GM12878 (cell line): ENCODE measurements at regions not wholly inside any gene's neighbourhood (a gene's known extent, or its start where the extent isn't known, plus 50 kb on each side); places are given as distances from the start of the nearest gene placed in this dataset.

Experiments
- ATAC-seq: fragments of 200-7000 bp; cut with Tn5 transposase; 3 replicates; pipeline ENCODE4 v1.9.1; 2020; ENCODE audit warnings: mild to moderate bottlenecking, moderate library complexity
- BruUV-seq: library from RNA; stranded (reverse); fragments of 400-500 nt; replicated peaks from 2 replicates; lab custom pipeline; 2021; lab: Mats Ljungman, UMichigan
- CTCF ChIA-PET: fragments of 300-600 bp; sonication (Branson Sonifier 250); formaldehyde crosslinking; extraction: SDS; loops from one replicate; lab custom pipeline; 2021; ENCODE audit warnings: inconsistent platforms; lab: Yijun Ruan, JAX
- POLR2A ChIA-PET: fragments of 350-600 bp; formaldehyde crosslinking; extraction: SDS; loops from one replicate; lab custom pipeline; 2021; ENCODE audit warnings: inconsistent platforms; lab: Charles Lee
- RAD21 ChIA-PET: fragments of 300-600 bp; sonication (Branson Sonifier 250); formaldehyde crosslinking; loops from one replicate; lab custom pipeline; 2023; ENCODE audit warnings: antibody characterized with exemption; ENCODE audit not compliant: unreplicated experiment; lab: Charles Lee
- SMC1A ChIA-PET: fragments of 300-600 bp; sonication (Branson Sonifier 250); formaldehyde crosslinking; loops from one replicate; lab custom pipeline; 2023; ENCODE audit not compliant: unreplicated experiment, uncharacterized antibody; lab: Charles Lee
- DNase-seq: peaks from one replicate; pipeline ENCODE4 v3.0.0-alpha.2; 2011; ENCODE audit warnings: low read depth, low spot score
- FAIRE-seq: peaks from 3 replicates; lab custom pipeline; 2011; peaks lifted over from hg19 to GRCh38; lab: Jason Lieb, UNC
- H2AFZ ChIP-seq: 2 replicates; pipeline ENCODE4 v1.6.0; 2011; ENCODE audit warnings: low read depth, low read length, control low read depth; ENCODE audit not compliant: control insufficient read depth
- H3K27ac ChIP-seq: 2 replicates; pipeline ENCODE4 v1.5.1; 2011; ENCODE audit warnings: control low read depth; ENCODE audit not compliant: control insufficient read depth, insufficient read depth
- H3K27me3 ChIP-seq, 2 experiments: replicated peaks in 1 of 2; 2 replicates each; pipeline versions ENCODE4 v1.6.0 to v1.6.1; 2011; ENCODE audit warnings: low read length in 1 of 2; ENCODE audit not compliant: control insufficient read depth in 2 of 2, insufficient read depth in 2 of 2
- H3K36me3 ChIP-seq, 2 experiments: 2 replicates each; pipeline ENCODE4 v1.5.1; 2011; ENCODE audit warnings: low read length in 1 of 2; ENCODE audit not compliant: control insufficient read depth in 2 of 2, insufficient read depth in 2 of 2
- H3K4me1 ChIP-seq: 2 replicates; pipeline ENCODE4 v1.6.1; 2011; ENCODE audit warnings: mild to moderate bottlenecking, low read length, moderate library complexity, mixed read lengths; ENCODE audit not compliant: control insufficient read depth, insufficient read depth
- H3K4me2 ChIP-seq: 2 replicates; pipeline ENCODE4 v1.6.0; 2011; ENCODE audit warnings: control low read depth; ENCODE audit not compliant: control insufficient read depth, insufficient read depth
- H3K4me3 ChIP-seq: fragments of 200-600 bp; sonication (generic); 2 replicates; pipeline ENCODE4 v1.5.1; 2016
- H3K79me2 ChIP-seq: 2 replicates; pipeline ENCODE4 v1.6.0; 2011; ENCODE audit warnings: low read length; ENCODE audit not compliant: control insufficient read depth, insufficient read depth
- H3K9ac ChIP-seq: 2 replicates; pipeline ENCODE4 v1.8.0; 2011; ENCODE audit warnings: low read length, control low read depth, mixed read lengths; ENCODE audit not compliant: control insufficient read depth, insufficient read depth
- H3K9me3 ChIP-seq: replicated peaks from 3 replicates; pipeline ENCODE4 v1.5.1; 2011; ENCODE audit warnings: mild to moderate bottlenecking, low read length; ENCODE audit not compliant: control insufficient read depth, insufficient read depth
- H4K20me1 ChIP-seq: 2 replicates; pipeline ENCODE4 v1.6.0; 2011; ENCODE audit not compliant: control insufficient read depth, insufficient read depth
- HDGF ChIP-seq: fragments of 450-650 bp; IDR thresholded peaks from 2 replicates; pipeline ENCODE4 v1.6.1; 2016; ENCODE audit warnings: antibody characterized with exemption
- SREBF2 ChIP-seq: IDR thresholded peaks from 2 replicates; pipeline ENCODE4 v1.6.1; 2012; ENCODE audit warnings: mild to moderate bottlenecking, low read length
- ZNF384 ChIP-seq: IDR thresholded peaks from 2 replicates; pipeline ENCODE4 v1.6.1; 2012; ENCODE audit warnings: low read depth, mild to moderate bottlenecking, low read length, improper control_type of control experiment, borderline replicate concordance
- WGBS: methylation state at CpG from one replicate; pipeline ENCODE4 v1.1.6; 2016; ENCODE audit warnings: low lambda C conversion rate; ENCODE audit not compliant: insufficient replicate concordance, insufficient coverage; ENCODE audit errors: missing lambda C conversion rate; 5-methylcytosine and 5-hydroxymethylcytosine counted together
- in situ Hi-C: fragments of 300-500 bp; cut with MboI; formaldehyde crosslinking; loops from 9 replicates; pipeline ENCODE4 v1.14.3; 2018; ENCODE audit warnings: mixed read lengths
- intact Hi-C: fragments of 100-400 bp; cut with micrococcal nuclease; formaldehyde crosslinking; loops from one replicate; pipeline ENCODE4 v1.14.2; 2022; ENCODE audit not compliant: unreplicated experiment
- TF ChIP-seq, protein P1 (sequence below): fragments of 450-650 bp; conservative IDR thresholded peaks from 2 replicates; pipeline ENCODE4 v1.6.1; 2017; ENCODE audit warnings: mild to moderate bottlenecking, moderate library complexity
- TF ChIP-seq, protein P2 (sequence below): IDR thresholded peaks from 2 replicates; pipeline ENCODE4 v1.6.1; 2012; ENCODE audit warnings: low read depth, low read length, improper control_type of control experiment
- TF ChIP-seq, protein P3 (sequence below): IDR thresholded peaks from 2 replicates; pipeline ENCODE4 v1.6.1; 2012; ENCODE audit warnings: mild to moderate bottlenecking, low read depth, low read length
- TF ChIP-seq, protein P4 (sequence below): fragments of 450-650 bp; IDR thresholded peaks from 2 replicates; pipeline ENCODE4 v1.6.1; 2016; ENCODE audit warnings: mild to moderate bottlenecking

DNA sequence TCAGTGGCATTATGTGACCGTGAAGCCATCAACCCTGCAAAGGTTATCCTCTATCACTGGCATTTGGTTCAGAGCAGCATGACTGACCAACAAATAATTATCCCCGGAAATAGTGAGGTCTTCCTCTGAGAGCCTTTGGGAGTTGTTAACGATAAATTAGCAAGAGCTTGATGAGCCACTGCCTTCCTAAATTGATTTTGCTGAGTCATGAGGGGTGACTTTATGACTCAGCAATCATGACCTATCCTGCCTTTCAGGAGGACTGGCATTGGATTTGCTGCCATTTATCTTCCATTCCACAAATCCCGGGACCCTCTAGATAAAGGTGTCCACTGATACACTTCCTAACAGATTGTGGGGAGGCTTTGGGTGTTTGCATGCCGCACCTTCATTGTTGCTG, 80.8 kb upstream of the MTNR1B start:
- intact Hi-C loops (loop anchor here (5.0 kb wide), 1 partner anchor 546 kb away; no protein-coding TSS in a partner anchor), in situ Hi-C loops (no loop called here)
- no peak overlapping the region for H2AFZ ChIP-seq
- H3K4me2 ChIP-seq: no peak overlapping the region
- ChIA-PET SMC1A (no interaction called here), CTCF (no interaction called here), RAD21 (no interaction called here)
- no peaks in the 10 kb centered on the region for H3K4me1 ChIP-seq
- no peak overlapping the region for H3K4me3 ChIP-seq
- no TSS peak for BruUV-seq
- WGBS: 31% methylated on average over 5 of the region's 5 CpGs
- H3K9me3 ChIP-seq: no peaks in the 10 kb centered on the region
- FAIRE-seq (no peak), ATAC-seq (no peak), DNase-seq (no peak)
- H4K20me1 ChIP-seq: no peaks in the 10 kb centered on the region
- no peak overlapping the region for H3K9ac ChIP-seq
- H3K27ac ChIP-seq: no peak overlapping the region
- no peaks in the 10 kb centered on the region for H3K79me2 ChIP-seq
- H3K27me3 ChIP-seq: peaks cover 0 to 2% of the 10 kb centered on the region in 2 experiments; a peak in 2 of 4 replicates
- no peaks in the 10 kb centered on the region for H3K36me3 ChIP-seq
- no peak for TF ChIP-seq HDGF
- TF ChIP-seq, protein P1, sequence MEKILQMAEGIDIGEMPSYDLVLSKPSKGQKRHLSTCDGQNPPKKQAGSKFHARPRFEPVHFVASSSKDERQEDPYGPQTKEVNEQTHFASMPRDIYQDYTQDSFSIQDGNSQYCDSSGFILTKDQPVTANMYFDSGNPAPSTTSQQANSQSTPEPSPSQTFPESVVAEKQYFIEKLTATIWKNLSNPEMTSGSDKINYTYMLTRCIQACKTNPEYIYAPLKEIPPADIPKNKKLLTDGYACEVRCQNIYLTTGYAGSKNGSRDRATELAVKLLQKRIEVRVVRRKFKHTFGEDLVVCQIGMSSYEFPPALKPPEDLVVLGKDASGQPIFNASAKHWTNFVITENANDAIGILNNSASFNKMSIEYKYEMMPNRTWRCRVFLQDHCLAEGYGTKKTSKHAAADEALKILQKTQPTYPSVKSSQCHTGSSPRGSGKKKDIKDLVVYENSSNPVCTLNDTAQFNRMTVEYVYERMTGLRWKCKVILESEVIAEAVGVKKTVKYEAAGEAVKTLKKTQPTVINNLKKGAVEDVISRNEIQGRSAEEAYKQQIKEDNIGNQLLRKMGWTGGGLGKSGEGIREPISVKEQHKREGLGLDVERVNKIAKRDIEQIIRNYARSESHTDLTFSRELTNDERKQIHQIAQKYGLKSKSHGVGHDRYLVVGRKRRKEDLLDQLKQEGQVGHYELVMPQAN: no peak
- TF ChIP-seq, protein P2, sequence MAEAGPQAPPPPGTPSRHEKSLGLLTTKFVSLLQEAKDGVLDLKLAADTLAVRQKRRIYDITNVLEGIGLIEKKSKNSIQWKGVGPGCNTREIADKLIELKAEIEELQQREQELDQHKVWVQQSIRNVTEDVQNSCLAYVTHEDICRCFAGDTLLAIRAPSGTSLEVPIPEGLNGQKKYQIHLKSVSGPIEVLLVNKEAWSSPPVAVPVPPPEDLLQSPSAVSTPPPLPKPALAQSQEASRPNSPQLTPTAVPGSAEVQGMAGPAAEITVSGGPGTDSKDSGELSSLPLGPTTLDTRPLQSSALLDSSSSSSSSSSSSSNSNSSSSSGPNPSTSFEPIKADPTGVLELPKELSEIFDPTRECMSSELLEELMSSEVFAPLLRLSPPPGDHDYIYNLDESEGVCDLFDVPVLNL: no peak
- no peak for TF ChIP-seq ZNF384
- TF ChIP-seq, all 136 proteins: peak for 0
- POLR2A ChIA-PET: no interaction called here

DNA sequence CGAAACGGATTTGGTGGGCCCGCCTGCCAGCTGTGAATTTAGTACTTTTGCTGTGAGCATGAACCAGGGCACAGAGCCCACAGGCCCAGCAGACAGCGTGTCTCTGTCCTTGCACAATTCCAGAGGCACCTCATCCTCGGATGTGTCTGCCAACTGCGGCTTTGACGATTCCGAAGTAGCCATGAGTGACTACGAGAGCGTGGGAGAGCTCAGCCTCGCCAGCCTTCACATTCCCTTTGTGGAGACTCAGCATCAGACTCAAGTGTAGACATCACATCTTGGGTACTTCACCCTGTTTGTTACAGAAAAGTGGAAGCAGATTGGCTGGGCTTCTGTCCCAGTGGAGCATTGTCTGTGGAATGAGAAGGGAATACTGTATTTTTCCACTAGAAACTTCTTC, 78.6 kb upstream of the MTNR1B start:
- FAIRE-seq: no peak
- Histone ChIP-seq H3K9ac (no peak overlapping the region), H4K20me1 (no peaks in the 10 kb centered on the region), H3K4me3 (no peak overlapping the region), H3K27ac (no peak overlapping the region), H3K9me3 (no peaks in the 10 kb centered on the region), H3K79me2 (no peaks in the 10 kb centered on the region), H3K27me3 (no peaks in the 10 kb centered on the region), H2AFZ (no peak overlapping the region), H3K36me3 (no peaks in the 10 kb centered on the region), H3K4me2 (no peak overlapping the region), H3K4me1 (no peaks in the 10 kb centered on the region)
- ChIA-PET RAD21 (no interaction called here), CTCF (no interaction called here), SMC1A (no interaction called here), POLR2A (no interaction called here)
- no peak for ATAC-seq
- intact Hi-C loops (no loop called here), in situ Hi-C loops (no loop called here)
- DNase-seq: no peak
- 48% methylated on average over 11 of the region's 11 CpGs for WGBS
- BruUV-seq: no TSS peak
- TF ChIP-seq, protein P3, sequence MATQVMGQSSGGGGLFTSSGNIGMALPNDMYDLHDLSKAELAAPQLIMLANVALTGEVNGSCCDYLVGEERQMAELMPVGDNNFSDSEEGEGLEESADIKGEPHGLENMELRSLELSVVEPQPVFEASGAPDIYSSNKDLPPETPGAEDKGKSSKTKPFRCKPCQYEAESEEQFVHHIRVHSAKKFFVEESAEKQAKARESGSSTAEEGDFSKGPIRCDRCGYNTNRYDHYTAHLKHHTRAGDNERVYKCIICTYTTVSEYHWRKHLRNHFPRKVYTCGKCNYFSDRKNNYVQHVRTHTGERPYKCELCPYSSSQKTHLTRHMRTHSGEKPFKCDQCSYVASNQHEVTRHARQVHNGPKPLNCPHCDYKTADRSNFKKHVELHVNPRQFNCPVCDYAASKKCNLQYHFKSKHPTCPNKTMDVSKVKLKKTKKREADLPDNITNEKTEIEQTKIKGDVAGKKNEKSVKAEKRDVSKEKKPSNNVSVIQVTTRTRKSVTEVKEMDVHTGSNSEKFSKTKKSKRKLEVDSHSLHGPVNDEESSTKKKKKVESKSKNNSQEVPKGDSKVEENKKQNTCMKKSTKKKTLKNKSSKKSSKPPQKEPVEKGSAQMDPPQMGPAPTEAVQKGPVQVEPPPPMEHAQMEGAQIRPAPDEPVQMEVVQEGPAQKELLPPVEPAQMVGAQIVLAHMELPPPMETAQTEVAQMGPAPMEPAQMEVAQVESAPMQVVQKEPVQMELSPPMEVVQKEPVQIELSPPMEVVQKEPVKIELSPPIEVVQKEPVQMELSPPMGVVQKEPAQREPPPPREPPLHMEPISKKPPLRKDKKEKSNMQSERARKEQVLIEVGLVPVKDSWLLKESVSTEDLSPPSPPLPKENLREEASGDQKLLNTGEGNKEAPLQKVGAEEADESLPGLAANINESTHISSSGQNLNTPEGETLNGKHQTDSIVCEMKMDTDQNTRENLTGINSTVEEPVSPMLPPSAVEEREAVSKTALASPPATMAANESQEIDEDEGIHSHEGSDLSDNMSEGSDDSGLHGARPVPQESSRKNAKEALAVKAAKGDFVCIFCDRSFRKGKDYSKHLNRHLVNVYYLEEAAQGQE: no peak
- TF ChIP-seq SREBF2 (no peak), ZNF384 (no peak)
- TF ChIP-seq, protein P4, sequence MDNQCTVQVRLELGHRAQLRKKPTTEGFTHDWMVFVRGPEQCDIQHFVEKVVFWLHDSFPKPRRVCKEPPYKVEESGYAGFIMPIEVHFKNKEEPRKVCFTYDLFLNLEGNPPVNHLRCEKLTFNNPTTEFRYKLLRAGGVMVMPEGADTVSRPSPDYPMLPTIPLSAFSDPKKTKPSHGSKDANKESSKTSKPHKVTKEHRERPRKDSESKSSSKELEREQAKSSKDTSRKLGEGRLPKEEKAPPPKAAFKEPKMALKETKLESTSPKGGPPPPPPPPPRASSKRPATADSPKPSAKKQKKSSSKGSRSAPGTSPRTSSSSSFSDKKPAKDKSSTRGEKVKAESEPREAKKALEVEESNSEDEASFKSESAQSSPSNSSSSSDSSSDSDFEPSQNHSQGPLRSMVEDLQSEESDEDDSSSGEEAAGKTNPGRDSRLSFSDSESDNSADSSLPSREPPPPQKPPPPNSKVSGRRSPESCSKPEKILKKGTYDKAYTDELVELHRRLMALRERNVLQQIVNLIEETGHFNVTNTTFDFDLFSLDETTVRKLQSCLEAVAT: no peak
